OCI-LY7 (cell line): ENCODE measurements at regions not wholly inside any gene's neighbourhood (a gene's known extent, or its start where the extent isn't known, plus 50 kb on each side); places are given as distances from the start of the nearest gene placed in this dataset.

Experiments
- BruUV-seq: library from RNA; stranded (reverse); fragments of 400-500 nt; replicated peaks from 2 replicates; lab custom pipeline; 2021; lab: Mats Ljungman, UMichigan
- CTCF ChIA-PET: fragments of 300-600 bp; sonication (Branson Sonifier 250); formaldehyde crosslinking; loops from one replicate; lab custom pipeline; 2022; ENCODE audit warnings: antibody characterized with exemption; ENCODE audit not compliant: unreplicated experiment; lab: Charles Lee
- POLR2A ChIA-PET: fragments of 300-600 bp; sonication (Branson Sonifier 250); formaldehyde crosslinking; loops from one replicate; lab custom pipeline; 2022; ENCODE audit warnings: antibody characterized with exemption; lab: Charles Lee
- DNase-seq: peaks from one replicate; pipeline ENCODE4 v3.0.0-alpha.2; 2015; ENCODE audit warnings: low spot score
- H2AFZ ChIP-seq: fragments of 200-600 bp; sonication (generic), shearing (Covaris generic); 2 replicates; pipeline ENCODE4 v1.6.1; 2014; ENCODE audit warnings: mild to moderate bottlenecking, antibody characterized with exemption, low read length, moderate library complexity
- H3K27ac ChIP-seq: fragments of 200-600 bp; sonication (generic); 2 replicates; pipeline ENCODE4 v1.5.1; 2014; ENCODE audit warnings: mixed run types, low read depth, mild to moderate bottlenecking, moderate library complexity, low read length, inconsistent platforms; ENCODE audit not compliant: poor library complexity, severe bottlenecking
- H3K36me3 ChIP-seq: fragments of 200-600 bp; sonication (generic); 2 replicates; pipeline ENCODE4 v1.6.1; 2014; ENCODE audit warnings: mild to moderate bottlenecking, antibody characterized with exemption, low read length, moderate library complexity, mixed read lengths; ENCODE audit not compliant: insufficient read depth
- H3K4me1 ChIP-seq: fragments of 200-600 bp; sonication (generic); 2 replicates; pipeline ENCODE4 v1.5.1; 2014; ENCODE audit warnings: mild to moderate bottlenecking, low read length; ENCODE audit not compliant: insufficient read depth, poor library complexity, severe bottlenecking
- H3K4me2 ChIP-seq: fragments of 200-600 bp; sonication (generic); 2 replicates; pipeline ENCODE4 v1.6.1; 2014; ENCODE audit warnings: mild to moderate bottlenecking, low read length
- H3K4me3 ChIP-seq: fragments of 200-600 bp; sonication (generic); 2 replicates; pipeline ENCODE4 v1.5.1; 2014; ENCODE audit warnings: mild to moderate bottlenecking, low read depth, low read length; ENCODE audit not compliant: poor library complexity, severe bottlenecking
- H3K79me2 ChIP-seq: fragments of 200-600 bp; sonication (generic); 2 replicates; pipeline ENCODE4 v1.6.1; 2016; ENCODE audit warnings: low read depth, mild to moderate bottlenecking, low read length, moderate library complexity, mixed read lengths; ENCODE audit not compliant: insufficient read depth
- H3K9me2 ChIP-seq: fragments of 200-600 bp; sonication (generic); 2 replicates; pipeline ENCODE4 v1.6.1; 2016; ENCODE audit warnings: mild to moderate bottlenecking, low read length, mixed read lengths; ENCODE audit not compliant: insufficient read depth
- H3K9me3 ChIP-seq: fragments of 200-600 bp; sonication (generic); 2 replicates; pipeline ENCODE4 v1.6.1; 2014; ENCODE audit warnings: mild to moderate bottlenecking, mixed run types, low read length, mixed read lengths
- H4K20me1 ChIP-seq: fragments of 200-600 bp; sonication (generic); 2 replicates; pipeline ENCODE4 v1.6.1; 2014; ENCODE audit warnings: mild to moderate bottlenecking, antibody characterized with exemption, low read length, moderate library complexity, mixed read lengths; ENCODE audit not compliant: insufficient read depth
- EZH2phosphoT487 ChIP-seq: fragments of 200-600 bp; sonication (generic); IDR thresholded peaks from 2 replicates; pipeline ENCODE4 v1.6.1; 2018; ENCODE audit warnings: low read depth, borderline replicate concordance, mild to moderate bottlenecking, mixed run types, antibody characterized with exemption, low read length, moderate library complexity, mixed read lengths
- intact Hi-C: fragments of 100-400 bp; cut with micrococcal nuclease; formaldehyde crosslinking; loops from one replicate; pipeline ENCODE4 v1.10.0; 2022; ENCODE audit not compliant: unreplicated experiment
- TF ChIP-seq, protein P1 (sequence below): fragments of 200-600 bp; sonication (generic); conservative IDR thresholded peaks from 2 replicates; pipeline ENCODE4 v1.5.1; 2014; ENCODE audit warnings: mild to moderate bottlenecking, antibody characterized with exemption, low read length, moderate library complexity, mixed read lengths

DNA sequence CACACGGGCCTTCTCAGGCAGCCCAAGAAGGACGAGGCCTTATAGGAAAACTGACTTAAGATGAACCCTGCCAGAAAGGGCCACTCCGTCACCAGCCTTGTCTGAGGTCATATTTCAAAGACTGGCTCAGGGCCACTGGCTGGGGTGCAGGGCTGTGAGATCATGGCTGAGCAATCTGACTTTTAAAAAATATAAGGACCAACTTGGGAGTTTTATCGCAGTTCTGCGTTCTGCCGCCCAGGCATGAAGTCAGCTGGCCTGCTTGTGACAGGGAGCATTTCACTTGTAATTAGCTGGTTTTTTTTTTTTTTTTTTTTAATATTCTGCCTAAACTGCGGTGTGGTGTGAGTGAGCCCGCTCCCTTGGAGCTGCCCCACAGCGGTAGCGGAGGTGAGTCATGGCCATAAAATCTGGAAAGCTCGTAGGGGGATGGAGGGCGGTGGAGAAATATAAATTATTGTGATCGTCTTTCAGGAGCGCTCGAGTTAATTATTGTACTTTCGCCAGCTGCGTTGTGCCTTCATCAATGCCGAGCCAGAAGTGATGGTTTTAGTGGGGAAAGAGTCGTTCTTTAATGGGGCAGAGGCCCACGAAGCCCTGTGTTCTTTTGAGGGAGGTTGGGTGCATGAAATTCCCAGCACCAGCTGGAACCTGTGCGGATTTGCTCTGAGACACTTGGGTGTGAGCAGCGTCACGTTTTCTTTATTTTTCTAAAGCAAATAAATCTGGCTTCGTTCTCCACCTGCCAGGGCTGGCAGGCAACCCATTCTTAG lies 231.9 kb downstream of the C12orf75 start:
- DNase-seq = no peak
- ChIA-PET CTCF (no interaction called here), POLR2A (interaction anchor here (0.6 kb wide), 1 partner anchor 21 kb away, joined by 3 read pairs; no protein-coding TSS in a partner anchor)
- H3K4me3 ChIP-seq = no peak overlapping the region
- H3K36me3 ChIP-seq = no peaks in the 10 kb centered on the region
- no peak overlapping the region for H3K27ac ChIP-seq
- intact Hi-C loops = no loop called here
- BruUV-seq = no TSS peak
- H2AFZ ChIP-seq = no peak overlapping the region
- no peaks in the 10 kb centered on the region for H3K9me3 ChIP-seq
- H3K79me2 ChIP-seq = no peaks in the 10 kb centered on the region
- H4K20me1 ChIP-seq = no peaks in the 10 kb centered on the region
- no peaks in the 10 kb centered on the region for H3K9me2 ChIP-seq
- H3K4me2 ChIP-seq = no peak overlapping the region
- H3K4me1 ChIP-seq = no peaks in the 10 kb centered on the region
- no peak for TF ChIP-seq EZH2phosphoT487
- TF ChIP-seq, protein P1, sequence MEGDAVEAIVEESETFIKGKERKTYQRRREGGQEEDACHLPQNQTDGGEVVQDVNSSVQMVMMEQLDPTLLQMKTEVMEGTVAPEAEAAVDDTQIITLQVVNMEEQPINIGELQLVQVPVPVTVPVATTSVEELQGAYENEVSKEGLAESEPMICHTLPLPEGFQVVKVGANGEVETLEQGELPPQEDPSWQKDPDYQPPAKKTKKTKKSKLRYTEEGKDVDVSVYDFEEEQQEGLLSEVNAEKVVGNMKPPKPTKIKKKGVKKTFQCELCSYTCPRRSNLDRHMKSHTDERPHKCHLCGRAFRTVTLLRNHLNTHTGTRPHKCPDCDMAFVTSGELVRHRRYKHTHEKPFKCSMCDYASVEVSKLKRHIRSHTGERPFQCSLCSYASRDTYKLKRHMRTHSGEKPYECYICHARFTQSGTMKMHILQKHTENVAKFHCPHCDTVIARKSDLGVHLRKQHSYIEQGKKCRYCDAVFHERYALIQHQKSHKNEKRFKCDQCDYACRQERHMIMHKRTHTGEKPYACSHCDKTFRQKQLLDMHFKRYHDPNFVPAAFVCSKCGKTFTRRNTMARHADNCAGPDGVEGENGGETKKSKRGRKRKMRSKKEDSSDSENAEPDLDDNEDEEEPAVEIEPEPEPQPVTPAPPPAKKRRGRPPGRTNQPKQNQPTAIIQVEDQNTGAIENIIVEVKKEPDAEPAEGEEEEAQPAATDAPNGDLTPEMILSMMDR = no peak

DNA sequence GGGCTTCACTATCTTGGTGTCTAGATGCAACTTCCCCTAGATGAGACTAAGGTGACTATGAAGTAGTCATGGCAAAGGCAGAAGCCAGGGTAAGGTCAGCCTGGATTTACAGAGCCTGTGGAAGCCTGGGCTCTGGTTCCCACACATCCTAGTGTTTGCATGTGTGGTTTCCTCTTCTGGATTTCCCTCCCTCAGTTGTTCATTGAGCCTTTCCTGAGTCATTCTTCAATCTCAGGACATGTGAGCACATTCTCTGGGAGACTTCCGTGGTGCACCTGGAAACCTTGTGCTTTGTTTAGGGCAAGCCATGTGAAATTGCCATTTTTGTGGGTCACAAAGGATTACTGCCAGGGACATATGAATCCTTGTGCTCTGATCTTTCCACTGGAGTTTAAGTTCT lies 236.6 kb downstream of the C12orf75 start:
- Histone ChIP-seq H3K79me2 (no peaks in the 10 kb centered on the region), H3K4me2 (no peak overlapping the region), H2AFZ (no peak overlapping the region), H3K4me3 (no peak overlapping the region), H3K27ac (no peak overlapping the region), H4K20me1 (no peaks in the 10 kb centered on the region), H3K9me3 (no peaks in the 10 kb centered on the region), H3K4me1 (no peaks in the 10 kb centered on the region), H3K9me2 (no peaks in the 10 kb centered on the region), H3K36me3 (no peaks in the 10 kb centered on the region)
- no peak for DNase-seq
- TF ChIP-seq EZH2phosphoT487 = no peak
- TF ChIP-seq, protein P1 = no peak
- intact Hi-C loops = no loop called here
- CTCF ChIA-PET = no interaction called here
- no TSS peak for BruUV-seq
- POLR2A ChIA-PET = no interaction called here

GRCh38 chr12:105569886-105570285 lies 239.4 kb downstream of the C12orf75 start:
- intact Hi-C loops = no loop called here
- no peaks in the 10 kb centered on the region for H3K36me3 ChIP-seq
- no peak overlapping the region for H3K4me2 ChIP-seq
- no peak for DNase-seq
- H3K4me3 ChIP-seq = no peak overlapping the region
- no peaks in the 10 kb centered on the region for H3K4me1 ChIP-seq
- POLR2A ChIA-PET = no interaction called here
- no peak for TF ChIP-seq EZH2phosphoT487
- TF ChIP-seq, protein P1 = no peak
- H3K79me2 ChIP-seq = no peaks in the 10 kb centered on the region
- H3K27ac ChIP-seq = no peak overlapping the region
- H3K9me3 ChIP-seq = no peaks in the 10 kb centered on the region
- no peaks in the 10 kb centered on the region for H4K20me1 ChIP-seq
- CTCF ChIA-PET = no interaction called here
- no TSS peak for BruUV-seq
- H2AFZ ChIP-seq = no peak overlapping the region
- H3K9me2 ChIP-seq = no peaks in the 10 kb centered on the region
